Small intestine (tissue), 7 donors: ENCODE measurements at regions not wholly inside any gene's neighbourhood (a gene's known extent, or its start where the extent isn't known, plus 50 kb on each side); places are given as distances from the start of the nearest gene placed in this dataset.
"Not testable (repeated sequence)": the region's sequence is repeated elsewhere in the genome, so short reads cannot be mapped to it uniquely, and the experiment has no call there.

Experiments
- DNase-seq, 2 donors: peaks; one replicate each; pipeline versions ENCODE4 v3.0.0 to v3.0.0-alpha.2; 2013
- FAIRE-seq: peaks from 2 replicates; lab custom pipeline; 2012; peaks lifted over from hg19 to GRCh38; lab: Jason Lieb, UNC
- H3K27ac ChIP-seq, 3 donors: one replicate each; pipeline ENCODE4 v1.5.1; 2013; ENCODE audit warnings: low read length in 2 of 3, mild to moderate bottlenecking in 2 of 3, control low read depth in 1 of 3, inconsistent platforms in 1 of 3, low read depth in 1 of 3, moderate library complexity in 1 of 3
- H3K27me3 ChIP-seq, 3 donors: one replicate each; pipeline ENCODE4 v1.6.1; 2013; ENCODE audit warnings: low read length in 3 of 3, inconsistent platforms in 1 of 3; ENCODE audit not compliant: control insufficient read depth in 3 of 3, insufficient read depth in 3 of 3
- H3K36me3 ChIP-seq, 3 donors: one replicate each; pipeline ENCODE4 v1.6.1; 2013; ENCODE audit warnings: low read length in 3 of 3, inconsistent platforms in 1 of 3, low read depth in 1 of 3, mild to moderate bottlenecking in 1 of 3, moderate library complexity in 1 of 3; ENCODE audit not compliant: control insufficient read depth in 3 of 3, insufficient read depth in 2 of 3
- H3K4me1 ChIP-seq, 3 donors: one replicate each; pipeline ENCODE4 v1.6.1; 2013; ENCODE audit warnings: low read length in 2 of 3, inconsistent platforms in 1 of 3, low read depth in 1 of 3, mild to moderate bottlenecking in 1 of 3, moderate library complexity in 1 of 3; ENCODE audit not compliant: control insufficient read depth in 3 of 3, insufficient read depth in 2 of 3
- H3K4me3 ChIP-seq, 3 donors: one replicate each; pipeline ENCODE4 v1.5.1; 2013; ENCODE audit warnings: low read length in 3 of 3, control low read depth in 1 of 3, inconsistent platforms in 1 of 3, low read depth in 1 of 3, mild to moderate bottlenecking in 1 of 3, moderate library complexity in 1 of 3
- H3K9me3 ChIP-seq, 2 donors: one replicate each; pipeline ENCODE4 v1.6.1; 2013; ENCODE audit warnings: low read depth in 1 of 2, low read length in 1 of 2; ENCODE audit not compliant: control insufficient read depth in 2 of 2, insufficient read depth in 1 of 2
- WGBS, 3 donors: extraction: QIAGEN DNeasy Blood & Tissue Kit; methylation state at CpG; one replicate each; pipeline ENCODE4 v1.1.7; 2013; 5-methylcytosine and 5-hydroxymethylcytosine counted together
- donor health status: healthy with polysubstance abuse.
- donor health status: control.
- donor health status: control.
- donor health status: Bipolar disorder and iron deficiency.
- donor health status: healthy.

GRCh38 chr11:34721646-34722045 is 100.8 kb downstream of the EHF start:
- no peak for DNase-seq
- WGBS, 3 donors = 87 to 92% (median 90%) methylated on average over 2 of the region's 2 CpGs
- Histone ChIP-seq H3K27me3 (no peaks in the 10 kb centered on the region), H3K4me3 (no peak overlapping the region), H3K36me3 (no peaks in the 10 kb centered on the region), H3K4me1 (no peaks in the 10 kb centered on the region), H3K9me3 (no peaks in the 10 kb centered on the region), H3K27ac (no peak overlapping the region)
- FAIRE-seq = no peak

GRCh38 chr11:34719303-34719848 is 98.5 kb downstream of the EHF start:
- no peak overlapping the region for H3K4me3 ChIP-seq
- H3K4me1 ChIP-seq = no peaks in the 10 kb centered on the region
- H3K27ac ChIP-seq = no peak overlapping the region
- no peaks in the 10 kb centered on the region for H3K36me3 ChIP-seq
- peak; percentile 6 to 16 for DNase-seq
- WGBS, 3 donors = 8 to 17% (median 14%) methylated on average over 1 of the region's 1 CpG
- H3K27me3 ChIP-seq = no peaks in the 10 kb centered on the region
- H3K9me3 ChIP-seq = no peaks in the 10 kb centered on the region
- no peak for FAIRE-seq

GRCh38 chr11:34713631-34714030 is 92.7 kb downstream of the EHF start:
- H3K27ac ChIP-seq, H3K27me3 ChIP-seq, DNase-seq, H3K4me3 ChIP-seq, H3K4me1 ChIP-seq, FAIRE-seq, H3K36me3 ChIP-seq: not testable (repeated sequence)
- peaks cover 0 to 21% of the 10 kb centered on the region in 2 donors for H3K9me3 ChIP-seq
